IMR-90 (cell line): ENCODE measurements at regions not wholly inside any gene's neighbourhood (a gene's known extent, or its start where the extent isn't known, plus 50 kb on each side); places are given as distances from the start of the nearest gene placed in this dataset.

Source experiments
- ATAC-seq: fragments of 200-7000 bp; cut with Tn5 transposase; 2 replicates; pipeline ENCODE4 v1.9.1; 2020; ENCODE audit warnings: low read depth, mild to moderate bottlenecking, moderate library complexity
- BruUV-seq: library from RNA; stranded (reverse); fragments of 400-500 nt; replicated peaks from 2 replicates; lab custom pipeline; 2021; lab: Mats Ljungman, UMichigan
- CTCF ChIA-PET: fragments of 300-600 bp; formaldehyde crosslinking; extraction: SDS; loops from one replicate; lab custom pipeline; 2021; ENCODE audit warnings: antibody characterized with exemption; lab: Yijun Ruan, JAX
- POLR2A ChIA-PET: fragments of 300-600 bp; sonication (Branson Sonifier 250); formaldehyde crosslinking; loops from one replicate; lab custom pipeline; 2022; ENCODE audit warnings: antibody characterized with exemption; ENCODE audit not compliant: unreplicated experiment; lab: Charles Lee
- DNase-seq: peaks from one replicate; pipeline ENCODE4 v3.0.0; 2013
- H2AFZ ChIP-seq: replicated peaks from 2 replicates; pipeline ENCODE3; 2013; ENCODE audit warnings: low read length, mild to moderate bottlenecking; ENCODE audit not compliant: poor library complexity
- H2AK5ac ChIP-seq: 2 replicates; pipeline ENCODE4 v1.6.1; 2013; ENCODE audit warnings: low read depth, low read length, inconsistent platforms
- H2AK9ac ChIP-seq: replicated peaks from 2 replicates; pipeline ENCODE3; 2013; ENCODE audit warnings: mild to moderate bottlenecking, low read depth, low read length, moderate library complexity; ENCODE audit not compliant: poor library complexity
- H2BK120ac ChIP-seq: 2 replicates; pipeline ENCODE4 v1.6.1; 2013; ENCODE audit warnings: low read depth, low read length, inconsistent platforms
- H2BK15ac ChIP-seq: 3 replicates; pipeline ENCODE4 v1.6.1; 2013; ENCODE audit warnings: low read depth, low read length, inconsistent platforms
- H2BK20ac ChIP-seq: 2 replicates; pipeline ENCODE4 v1.6.1; 2013; ENCODE audit warnings: low read depth, mild to moderate bottlenecking, inconsistent platforms, low read length, moderate library complexity
- H2BK5ac ChIP-seq: 2 replicates; pipeline ENCODE4 v1.6.1; 2013; ENCODE audit warnings: mild to moderate bottlenecking, low read depth, low read length, inconsistent platforms; ENCODE audit not compliant: poor library complexity, severe bottlenecking
- H3K14ac ChIP-seq: replicated peaks from 2 replicates; pipeline ENCODE4 v1.6.1; 2013; ENCODE audit warnings: low read depth, low read length, inconsistent platforms
- H3K18ac ChIP-seq: 2 replicates; pipeline ENCODE4 v1.6.1; 2013; ENCODE audit warnings: low read depth, low read length, control low read depth
- H3K23ac ChIP-seq: 2 replicates; pipeline ENCODE4 v1.6.1; 2013; ENCODE audit warnings: low read depth, low read length, inconsistent platforms
- H3K27ac ChIP-seq: 2 replicates; pipeline ENCODE4 v1.5.1; 2013; ENCODE audit warnings: mild to moderate bottlenecking, control low read depth, low read length; ENCODE audit not compliant: insufficient read depth
- H3K27me3 ChIP-seq: 2 replicates; pipeline ENCODE4 v1.6.1; 2013; ENCODE audit warnings: low read length; ENCODE audit not compliant: control insufficient read depth, insufficient read depth
- H3K36me3 ChIP-seq: 2 replicates; pipeline ENCODE4 v1.6.1; 2013; ENCODE audit warnings: low read length, mixed read lengths; ENCODE audit not compliant: control insufficient read depth, insufficient read depth
- H3K4ac ChIP-seq: 2 replicates; pipeline ENCODE4 v1.6.1; 2013; ENCODE audit warnings: low read depth, low read length, inconsistent platforms
- H3K4me1 ChIP-seq: 2 replicates; pipeline ENCODE4 v1.6.1; 2013; ENCODE audit warnings: low read length, mixed read lengths; ENCODE audit not compliant: control insufficient read depth, insufficient read depth
- H3K4me2 ChIP-seq: 2 replicates; pipeline ENCODE4 v1.6.1; 2013; ENCODE audit warnings: low read depth, mild to moderate bottlenecking, control low read depth, low read length, moderate library complexity
- H3K4me3 ChIP-seq: 2 replicates; pipeline ENCODE4 v1.5.1; 2013; ENCODE audit warnings: low read depth, mild to moderate bottlenecking, control low read depth, low read length, moderate library complexity; ENCODE audit not compliant: insufficient read depth
- H3K56ac ChIP-seq: 2 replicates; pipeline ENCODE4 v1.6.1; 2013; ENCODE audit warnings: low read length, inconsistent platforms; ENCODE audit not compliant: insufficient read depth; ENCODE audit errors: extremely low read depth
- H3K79me1 ChIP-seq, 2 experiments: 2 replicates each; pipeline ENCODE4 v1.6.1; 2013; ENCODE audit warnings: low read length in 2 of 2, inconsistent platforms in 1 of 2, low read depth in 1 of 2
- H3K9ac ChIP-seq: 2 replicates; pipeline ENCODE4 v1.6.1; 2013; ENCODE audit warnings: low read depth, low read length, control low read depth
- H3K9me1 ChIP-seq: 2 replicates; pipeline ENCODE4 v1.6.1; 2013; ENCODE audit warnings: low read length, inconsistent platforms; ENCODE audit not compliant: insufficient read depth
- H3K9me3 ChIP-seq: 2 replicates; pipeline ENCODE4 v1.6.1; 2013; ENCODE audit warnings: low read length; ENCODE audit not compliant: control insufficient read depth, insufficient read depth
- H4K20me1 ChIP-seq: 2 replicates; pipeline ENCODE4 v1.6.1; 2013; ENCODE audit warnings: low read length, inconsistent platforms; ENCODE audit not compliant: insufficient read depth
- H4K5ac ChIP-seq: 2 replicates; pipeline ENCODE4 v1.6.1; 2013; ENCODE audit warnings: mild to moderate bottlenecking, low read depth, low read length, control low read depth
- H4K8ac ChIP-seq, 2 experiments: 2 replicates each; pipeline ENCODE4 v1.6.1; 2013; ENCODE audit warnings: low read depth in 2 of 2, low read length in 2 of 2, control low read depth in 1 of 2, inconsistent platforms in 1 of 2
- H4K91ac ChIP-seq: 2 replicates; pipeline ENCODE4 v1.6.1; 2013; ENCODE audit warnings: low read depth, low read length, inconsistent platforms; ENCODE audit not compliant: insufficient read depth
- BHLHE40 ChIP-seq: fragments of 150-350 bp; IDR thresholded peaks from 2 replicates; pipeline ENCODE4 v1.6.1; 2016; ENCODE audit warnings: mild to moderate bottlenecking, low read depth, low read length
- CEBPB ChIP-seq: IDR thresholded peaks from 2 replicates; pipeline ENCODE4 v1.6.1; 2012; ENCODE audit warnings: low read depth, low read length, improper control_type of control experiment
- CHD1 ChIP-seq: IDR thresholded peaks from 2 replicates; pipeline ENCODE4 v1.6.1; 2012; ENCODE audit warnings: low read depth, low read length, improper control_type of control experiment
- FOS ChIP-seq: fragments of 150-350 bp; IDR thresholded peaks from 2 replicates; pipeline ENCODE4 v1.6.1; 2016; ENCODE audit warnings: low read depth, low read length
- MAFK ChIP-seq: IDR thresholded peaks from 2 replicates; pipeline ENCODE4 v1.6.1; 2012; ENCODE audit warnings: low read depth, low read length, improper control_type of control experiment
- MAZ ChIP-seq: IDR thresholded peaks from 2 replicates; pipeline ENCODE4 v1.6.1; 2012; ENCODE audit warnings: low read depth, mild to moderate bottlenecking, low read length, improper control_type of control experiment, moderate library complexity, borderline replicate concordance
- RCOR1 ChIP-seq: IDR thresholded peaks from 2 replicates; pipeline ENCODE4 v1.6.1; 2012; ENCODE audit warnings: mild to moderate bottlenecking, low read length, improper control_type of control experiment; ENCODE audit not compliant: insufficient replicate concordance
- SMC3 ChIP-seq: fragments of 150-350 bp; IDR thresholded peaks from 2 replicates; pipeline ENCODE4 v1.6.1; 2016; ENCODE audit warnings: low read depth, mild to moderate bottlenecking, antibody characterized with exemption, low read length, moderate library complexity
- WGBS, 2 experiments: methylation state at CpG; one replicate each; pipeline versions ENCODE4 v1.1.5 to v1.1.7; 2013; ENCODE audit warnings: missing lambda C conversion rate in 2 of 2; ENCODE audit not compliant: insufficient read length in 1 of 2; ENCODE audit errors: extremely low coverage in 2 of 2; 5-methylcytosine and 5-hydroxymethylcytosine counted together
- dilution Hi-C: fragments of 300-500 bp; cut with HindIII; formaldehyde crosslinking; loops from one replicate; pipeline ENCODE4 v1.14.3; 2018; ENCODE audit warnings: low sequenced_read_pairs; ENCODE audit not compliant: unreplicated experiment
- in situ Hi-C: fragments of 300-500 bp; cut with MboI; formaldehyde crosslinking; loops from 3 replicates; pipeline ENCODE4 v1.14.3; 2019; ENCODE audit warnings: low sequenced_read_pairs, inconsistent platforms, mixed read lengths
- intact Hi-C: fragments of 100-400 bp; cut with micrococcal nuclease; formaldehyde crosslinking; loops from 2 replicates; pipeline ENCODE4 v1.10.0; 2022
- TF ChIP-seq, protein P1 (sequence below): fragments of 150-350 bp; IDR thresholded peaks from 2 replicates; pipeline ENCODE4 v1.6.1; 2016; ENCODE audit warnings: low read depth, mild to moderate bottlenecking, low read length, moderate library complexity, borderline replicate concordance

DNA sequence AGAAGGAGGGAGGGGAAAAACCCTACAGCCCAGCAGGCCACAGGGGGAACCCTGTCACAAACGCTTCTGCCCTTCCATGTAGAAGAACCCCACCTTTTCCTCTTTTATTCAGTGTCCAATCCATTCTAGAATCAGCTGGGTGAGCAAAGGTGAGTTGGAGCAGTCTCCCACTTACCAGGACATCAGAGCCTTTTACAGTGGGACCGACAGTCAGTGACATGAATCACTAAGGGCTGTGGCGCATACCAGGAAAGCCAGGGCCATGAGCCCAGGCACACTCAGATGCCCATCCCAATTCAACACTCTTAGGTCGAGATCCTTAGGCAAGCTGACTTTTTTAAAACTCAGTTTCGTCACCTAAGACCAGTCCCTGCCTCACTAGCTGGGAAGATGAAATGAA is 146.1 kb downstream of the AQP9 start:
- in situ Hi-C loops (no loop called here), dilution Hi-C loops (no loop called here), intact Hi-C loops (no loop called here)
- Histone ChIP-seq H3K23ac (no peak overlapping the region), H2AK5ac (no peak overlapping the region; the same call in 1 of the 2 replicates), H3K9ac (no peak overlapping the region), H2AK9ac (no peak overlapping the region), H4K5ac (no peak overlapping the region), H2BK15ac (no peak overlapping the region), H4K20me1 (no peaks in the 10 kb centered on the region), H3K27ac (no peak overlapping the region), H3K18ac (no peak overlapping the region), H2BK5ac (no peak overlapping the region), H3K14ac (no peak overlapping the region), H3K4ac (no peak overlapping the region), H2BK20ac (no peak overlapping the region), H3K9me3 (no peaks in the 10 kb centered on the region), H3K36me3 (no peaks in the 10 kb centered on the region), H3K9me1 (peaks cover 6% of the 10 kb centered on the region; the same call in 1 of the 2 replicates), H2AFZ (no peak overlapping the region), H2BK120ac (no peak overlapping the region), H4K91ac (no peak overlapping the region), H4K8ac (no peak overlapping the region), H3K4me3 (no peak overlapping the region), H3K79me1 (no peaks in the 10 kb centered on the region), H3K4me1 (peaks cover 2% of the 10 kb centered on the region), H3K56ac (no peak overlapping the region), H3K27me3 (no peaks in the 10 kb centered on the region), H3K4me2 (no peak overlapping the region)
- POLR2A ChIA-PET, result no interaction called here
- BruUV-seq, result no TSS peak
- TF ChIP-seq CEBPB, result no peak
- no peak for TF ChIP-seq RCOR1
- TF ChIP-seq, protein P1, sequence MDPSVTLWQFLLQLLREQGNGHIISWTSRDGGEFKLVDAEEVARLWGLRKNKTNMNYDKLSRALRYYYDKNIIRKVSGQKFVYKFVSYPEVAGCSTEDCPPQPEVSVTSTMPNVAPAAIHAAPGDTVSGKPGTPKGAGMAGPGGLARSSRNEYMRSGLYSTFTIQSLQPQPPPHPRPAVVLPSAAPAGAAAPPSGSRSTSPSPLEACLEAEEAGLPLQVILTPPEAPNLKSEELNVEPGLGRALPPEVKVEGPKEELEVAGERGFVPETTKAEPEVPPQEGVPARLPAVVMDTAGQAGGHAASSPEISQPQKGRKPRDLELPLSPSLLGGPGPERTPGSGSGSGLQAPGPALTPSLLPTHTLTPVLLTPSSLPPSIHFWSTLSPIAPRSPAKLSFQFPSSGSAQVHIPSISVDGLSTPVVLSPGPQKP, result no peak
- no peak for TF ChIP-seq MAZ
- TF ChIP-seq SMC3, result no peak
- no peak for TF ChIP-seq MAFK
- TF ChIP-seq CHD1, result no peak
- TF ChIP-seq BHLHE40, result no peak
- TF ChIP-seq FOS, result no peak
- CTCF ChIA-PET, result no interaction called here
- ATAC-seq (no peak), DNase-seq (no peak)
- WGBS, 2 experiments, result 100% methylated on average over 1 of the region's 5 CpGs; no CpG with 5 or more reads in 1 of the 2 experiments
